K562 (cell line): ENCODE measurements at regions not wholly inside any gene's neighbourhood (a gene's known extent, or its start where the extent isn't known, plus 50 kb on each side); places are given as distances from the start of the nearest gene placed in this dataset.

Source experiments
- ATAC-seq: fragments of 200-7000 bp; cut with Tn5 transposase; 3 replicates; pipeline ENCODE4 v1.9.1; 2020; ENCODE audit warnings: moderate library complexity
- BruUV-seq: library from RNA; stranded (reverse); fragments of 400-500 nt; replicated peaks from 2 replicates; lab custom pipeline; 2021; lab: Mats Ljungman, UMichigan
- CTCF ChIA-PET: fragments of 300-600 bp; formaldehyde crosslinking; extraction: SDS; loops from one replicate; lab custom pipeline; 2021; ENCODE audit warnings: low intra/inter-chr PET ratio; lab: Yijun Ruan, JAX
- POLR2A ChIA-PET: fragments of 300-600, 350-650 bp; sonication (Branson Sonifier 250); formaldehyde crosslinking; extraction: SDS; loops from one replicate; lab custom pipeline; 2021; ENCODE audit warnings: antibody characterized with exemption, inconsistent platforms; lab: Yijun Ruan, JAX
- DNase-seq, 4 experiments: peaks; one replicate each; pipeline versions ENCODE4 v3.0.0 to v3.0.0-alpha.2; 2011 to 2018; ENCODE audit warnings: low spot score in 3 of 4, mixed read lengths in 3 of 4; ENCODE audit errors: extremely low read depth in 1 of 4
- FAIRE-seq: peaks from 2 replicates; lab custom pipeline; 2011; peaks lifted over from hg19 to GRCh38; lab: Jason Lieb, UNC
- H2AFZ ChIP-seq: 2 replicates; pipeline ENCODE4 v1.6.0; 2011; ENCODE audit warnings: low read depth, low read length, control low read depth, inconsistent platforms
- H3K27ac ChIP-seq: fragments of 200-600 bp; 3 replicates; pipeline ENCODE4 v1.8.0; 2011; ENCODE audit warnings: low read depth, mild to moderate bottlenecking, control low read depth, inconsistent platforms, low read length, moderate library complexity, mixed read lengths; ENCODE audit errors: extremely low read depth
- H3K27me3 ChIP-seq, 2 experiments: fragments of 300-600 bp in 1 of 2; 2 replicates in 1 of 2; 3 replicates in 1 of 2; pipeline versions ENCODE4 v1.6.0 to v1.8.0; 2011; ENCODE audit warnings: inconsistent platforms in 2 of 2, low read length in 2 of 2, mild to moderate bottlenecking in 1 of 2, mixed read lengths in 1 of 2, moderate library complexity in 1 of 2; ENCODE audit not compliant: control insufficient read depth in 2 of 2, insufficient read depth in 2 of 2
- H3K36me3 ChIP-seq: fragments of 300-600 bp; 3 replicates; pipeline ENCODE4 v1.8.0; 2011; ENCODE audit warnings: mild to moderate bottlenecking, low read length, inconsistent platforms; ENCODE audit not compliant: control insufficient read depth, insufficient read depth
- H3K4me1 ChIP-seq, 2 experiments: fragments of 200-600 bp in 1 of 2; replicated peaks in 1 of 2; 2 replicates in 1 of 2; 3 replicates in 1 of 2; pipeline versions ENCODE4 v1.5.1 to v1.8.0; 2011; ENCODE audit warnings: inconsistent platforms in 2 of 2, low read length in 2 of 2, mild to moderate bottlenecking in 1 of 2, mixed read lengths in 1 of 2, moderate library complexity in 1 of 2; ENCODE audit not compliant: control insufficient read depth in 2 of 2, insufficient read depth in 2 of 2
- H3K4me2 ChIP-seq: 2 replicates; pipeline ENCODE4 v1.6.1; 2011; ENCODE audit warnings: low read length, control low read depth, inconsistent platforms, mixed read lengths; ENCODE audit not compliant: insufficient read depth
- H3K4me3 ChIP-seq: fragments of 200-600 bp; sonication (generic), shearing (Covaris generic); 2 replicates; pipeline ENCODE4 v1.5.1; 2016; ENCODE audit warnings: control low read depth, inconsistent platforms
- H3K79me2 ChIP-seq: fragments of 200-600 bp; 3 replicates; pipeline ENCODE4 v1.8.0; 2011; ENCODE audit warnings: low read length, inconsistent platforms; ENCODE audit not compliant: control insufficient read depth, insufficient read depth
- H3K9ac ChIP-seq, 2 experiments: 2 replicates each; pipeline versions ENCODE4 v1.6.0 to v1.6.1; 2011; ENCODE audit warnings: low read depth in 2 of 2, low read length in 2 of 2, control low read depth in 1 of 2, inconsistent platforms in 1 of 2, mild to moderate bottlenecking in 1 of 2, mixed read lengths in 1 of 2; ENCODE audit not compliant: insufficient read depth in 1 of 2
- H3K9me1 ChIP-seq: one replicate; pipeline ENCODE4 v1.6.0; 2011; ENCODE audit warnings: inconsistent platforms, mild to moderate bottlenecking, low read length, moderate library complexity; ENCODE audit not compliant: control insufficient read depth, insufficient read depth
- H3K9me3 ChIP-seq: replicated peaks from 2 replicates; pipeline ENCODE4 v1.5.1; 2011; ENCODE audit warnings: low read depth, low read length, inconsistent platforms; ENCODE audit not compliant: control insufficient read depth, insufficient read depth
- H4K20me1 ChIP-seq: replicated peaks from 2 replicates; pipeline ENCODE4 v1.6.1; 2011; ENCODE audit warnings: low read length, inconsistent platforms, mixed read lengths; ENCODE audit not compliant: control insufficient read depth, insufficient read depth
- ARID1B ChIP-seq: fragments of 450-650 bp; IDR thresholded peaks from 2 replicates; pipeline ENCODE4 v1.6.1; 2016; ENCODE audit warnings: antibody characterized with exemption, mild to moderate bottlenecking, inconsistent platforms
- CREBBP ChIP-seq: IDR thresholded peaks from one replicate; pipeline ENCODE4 v1.6.1; 2012; ENCODE audit warnings: low read depth, mild to moderate bottlenecking, control low read depth, inconsistent platforms, low read length
- DACH1 ChIP-seq: fragments of 450-650 bp; IDR thresholded peaks from 2 replicates; pipeline ENCODE4 v1.6.1; 2018; ENCODE audit not compliant: partially characterized antibody
- GTF2E2 ChIP-seq: fragments of 200-800 bp; sonication (Bioruptor generic); IDR thresholded peaks from 2 replicates; pipeline ENCODE4 v1.6.1; 2016; ENCODE audit warnings: missing genetic modification characterization, missing compliant biosample characterization
- NFRKB ChIP-seq: fragments of 450-650 bp; IDR thresholded peaks from 2 replicates; pipeline ENCODE4 v1.6.1; 2016; ENCODE audit warnings: low read depth
- PHF20 ChIP-seq: fragments of 450-650 bp; IDR thresholded peaks from 2 replicates; pipeline ENCODE4 v1.6.1; 2018; ENCODE audit not compliant: partially characterized antibody
- SRSF7 ChIP-seq: fragments of 200-400 bp; formaldehyde crosslinking; optimal IDR thresholded peaks from 2 replicates; pipeline ENCODE3; 2017; ENCODE audit warnings: mild to moderate bottlenecking, low read depth, low read length
- ZNF274 ChIP-seq: IDR thresholded peaks from 2 replicates; pipeline ENCODE4 v1.6.1; 2011; ENCODE audit warnings: low read depth, mild to moderate bottlenecking, low read length, moderate library complexity, borderline replicate concordance
- ZNF282 ChIP-seq: sonication (generic); formaldehyde crosslinking; IDR thresholded peaks from 2 replicates; pipeline ENCODE4 v1.8.1; 2023; ENCODE audit warnings: missing genetic modification reagents
- WGBS: fragments of 100-300 bp; shearing (Covaris generic); methylation state at CpG from one replicate; pipeline ENCODE4 v1.1.6; 2016; ENCODE audit warnings: low coverage, mixed read lengths; ENCODE audit not compliant: insufficient coverage; ENCODE audit errors: missing lambda C conversion rate; 5-methylcytosine and 5-hydroxymethylcytosine counted together
- in situ Hi-C: fragments of 300-500 bp; cut with MboI; formaldehyde crosslinking; loops from 4 replicates; pipeline ENCODE4 v1.15.0; 2018; ENCODE audit warnings: inconsistent platforms, mixed read lengths
- intact Hi-C: fragments of 100-400 bp; cut with micrococcal nuclease; formaldehyde crosslinking; loops from 2 replicates; pipeline ENCODE4 v1.14.2; 2022
- TF ChIP-seq, protein P1 (sequence below): sonication (generic); formaldehyde crosslinking; IDR thresholded peaks from 2 replicates; pipeline ENCODE4 v1.9.0; 2022; ENCODE audit warnings: mild to moderate bottlenecking, missing genetic modification reagents

DNA sequence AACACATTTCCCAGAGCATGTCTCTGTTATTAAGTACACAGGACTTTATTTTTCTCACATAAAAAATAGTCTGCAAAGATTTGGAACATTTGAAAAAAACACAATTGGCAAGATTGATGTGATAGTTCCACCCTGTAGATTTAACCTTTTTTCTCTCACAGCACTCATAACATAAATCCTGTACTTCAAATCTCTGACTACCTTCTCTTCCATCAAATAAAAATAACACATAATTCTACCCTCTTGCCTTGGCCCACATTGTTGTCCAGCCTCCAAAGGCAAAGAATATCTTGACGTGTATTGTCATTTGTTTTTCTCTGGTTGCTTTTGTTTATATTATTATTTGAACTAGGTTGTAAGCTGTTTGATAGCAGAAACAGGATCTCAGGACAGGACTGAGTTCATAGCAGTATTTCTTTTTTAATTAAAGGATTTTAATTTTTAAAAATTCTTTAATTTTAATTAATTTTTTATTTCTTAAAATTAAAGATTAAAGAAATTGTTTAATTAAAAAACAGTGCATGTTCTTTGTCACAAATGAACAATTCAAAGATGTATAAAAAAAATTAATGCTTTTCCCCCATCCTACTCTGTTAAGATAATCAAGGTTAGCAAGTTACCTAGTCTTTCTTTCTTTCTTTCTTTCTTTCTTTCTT is 69.1 kb upstream of the PCSK1 start:
- DNase-seq (no peak), ATAC-seq (no peak), FAIRE-seq (no peak)
- peaks cover 0 to 8% of the 10 kb centered on the region in 2 experiments; a peak in 2 of 5 replicates for H3K27me3 ChIP-seq
- H3K9ac ChIP-seq = no peak overlapping the region
- H3K9me1 ChIP-seq = no peaks in the 10 kb centered on the region
- no peak overlapping the region for H3K27ac ChIP-seq
- in situ Hi-C loops = no loop called here
- no peaks in the 10 kb centered on the region for H4K20me1 ChIP-seq
- POLR2A ChIA-PET = no interaction called here
- TF ChIP-seq GTF2E2 (tag) (no peak), ARID1B (no peak), ZNF282 (CRISPR knock-in tag) (no peak), DACH1 (no peak), PHF20 (no peak), CREBBP (no peak), NFRKB (no peak), SRSF7 (no peak), ZNF274 (no peak)
- TF ChIP-seq, protein P1, sequence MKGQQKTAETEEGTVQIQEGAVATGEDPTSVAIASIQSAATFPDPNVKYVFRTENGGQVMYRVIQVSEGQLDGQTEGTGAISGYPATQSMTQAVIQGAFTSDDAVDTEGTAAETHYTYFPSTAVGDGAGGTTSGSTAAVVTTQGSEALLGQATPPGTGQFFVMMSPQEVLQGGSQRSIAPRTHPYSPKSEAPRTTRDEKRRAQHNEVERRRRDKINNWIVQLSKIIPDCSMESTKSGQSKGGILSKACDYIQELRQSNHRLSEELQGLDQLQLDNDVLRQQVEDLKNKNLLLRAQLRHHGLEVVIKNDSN (CRISPR knock-in tag) = no peak
- TF ChIP-seq, all 486 proteins: peak for 0
- no peaks in the 10 kb centered on the region for H3K9me3 ChIP-seq
- no peak overlapping the region for H2AFZ ChIP-seq
- no TSS peak for BruUV-seq
- no peak overlapping the region for H3K4me2 ChIP-seq
- H3K4me1 ChIP-seq = no peaks in the 10 kb centered on the region
- H3K79me2 ChIP-seq = no peaks in the 10 kb centered on the region
- intact Hi-C loops = no loop called here
- CTCF ChIA-PET = no interaction called here
- WGBS = 0% methylated on average over 1 of the region's 1 CpG
- no peaks in the 10 kb centered on the region for H3K36me3 ChIP-seq
- H3K4me3 ChIP-seq = no peak overlapping the region
